H1 (cell line): ENCODE measurements at regions not wholly inside any gene's neighbourhood (a gene's known extent, or its start where the extent isn't known, plus 50 kb on each side); places are given as distances from the start of the nearest gene placed in this dataset.

Source experiments
- CHD7 ChIP-seq: fragments of 300-600 bp; sonication (generic); IDR thresholded peaks from 2 replicates; pipeline ENCODE4 v1.7.1; 2012; ENCODE audit warnings: low read length, moderate library complexity, mild to moderate bottlenecking, inconsistent platforms; ENCODE audit not compliant: insufficient replicate concordance
- FOSL1 ChIP-seq: IDR thresholded peaks from 2 replicates; pipeline ENCODE4 v1.6.1; 2011; ENCODE audit warnings: mild to moderate bottlenecking, low read depth, low read length, moderate library complexity; ENCODE audit not compliant: insufficient read depth
- GTF2F1 ChIP-seq: IDR thresholded peaks from 2 replicates; pipeline ENCODE4 v1.6.1; 2012; ENCODE audit warnings: low read depth, low read length, improper control_type of control experiment, borderline replicate concordance
- SP2 ChIP-seq: IDR thresholded peaks from 2 replicates; pipeline ENCODE4 v1.6.1; 2012; ENCODE audit warnings: mild to moderate bottlenecking, low read length, inconsistent platforms

GRCh38 chr19:28508666-28509065 lies 704.3 kb downstream of the UQCRFS1 start (continued):
- TF ChIP-seq CHD7: no peak
- TF ChIP-seq GTF2F1: no peak
- TF ChIP-seq FOSL1: no peak
- no peak for TF ChIP-seq SP2
